Adrenal gland (tissue), 9 donors: ENCODE measurements at regions not wholly inside any gene's neighbourhood (a gene's known extent, or its start where the extent isn't known, plus 50 kb on each side); places are given as distances from the start of the nearest gene placed in this dataset.

Experiments used
- DNase-seq, 7 donors: peaks; one replicate each; pipeline ENCODE4 v3.0.0-alpha.2; 2019 to 2020
- H3K27ac ChIP-seq, 5 donors: fragments of 200-600 bp; sonication (generic) in 4 of 5; 1 replicate in 3 of 5; 2 replicates in 2 of 5; pipeline versions ENCODE4 v1.5.1 to v1.8.0; 2016 to 2020; ENCODE audit warnings: mild to moderate bottlenecking in 1 of 5
- H3K27me3 ChIP-seq: fragments of 200-600 bp; 2 replicates; pipeline ENCODE4 v1.8.0; 2021
- H3K36me3 ChIP-seq, 2 donors: fragments of 200-600 bp; replicated peaks in 1 of 2; 1 replicate in 1 of 2; 2 replicates in 1 of 2; pipeline versions ENCODE4 v1.5.1 to v1.8.0; 2018 to 2022
- H3K4me1 ChIP-seq, 2 donors: fragments of 200-600 bp; replicated peaks in 1 of 2; 1 replicate in 1 of 2; 2 replicates in 1 of 2; pipeline versions ENCODE4 v1.5.1 to v1.8.0; 2018 to 2021
- H3K4me3 ChIP-seq, 4 donors: fragments of 200-600 bp; sonication (generic) in 3 of 4; one replicate each; pipeline ENCODE4 v1.5.1; 2016 to 2018
- H3K9me3 ChIP-seq, 3 donors: fragments of 200-600 bp; sonication (generic) in 1 of 3; replicated peaks in 1 of 3; 1 replicate in 2 of 3; 2 replicates in 1 of 3; pipeline versions ENCODE4 v1.5.1 to v1.8.0; 2016 to 2021
- CTCF ChIP-seq, 6 experiments: fragments of 450-650 bp in 4 of 6; fragments of 200-600 bp in 2 of 6; sonication (generic) in 1 of 6; IDR thresholded peaks; 1 replicate in 5 of 6; 2 replicates in 1 of 6; pipeline versions ENCODE4 v1.5.1 to v1.8.0; 2016 to 2021; ENCODE audit warnings: antibody characterized with exemption in 6 of 6, mild to moderate bottlenecking in 2 of 6, moderate library complexity in 1 of 6
- POLR2A ChIP-seq, 2 donors: fragments of 450-650 bp; IDR thresholded peaks; one replicate each; pipeline ENCODE4 v1.6.1; 2017; ENCODE audit warnings: antibody characterized with exemption in 2 of 2, mild to moderate bottlenecking in 2 of 2, moderate library complexity in 1 of 2
- WGBS, 4 donors: extraction: QIAGEN DNeasy Blood & Tissue Kit in 2 of 4; methylation state at CpG; one replicate each; pipeline versions ENCODE4 v1.1.5 to v1.1.7; 2013 to 2017; 5-methylcytosine and 5-hydroxymethylcytosine counted together
- intact Hi-C, 2 donors: fragments of 100-400 bp; cut with DNase I; formaldehyde crosslinking; loops; one replicate each; pipeline versions ENCODE4 v1.14.1 to v1.15.0; 2022 to 2023
- donor health status: healthy with polysubstance abuse.
- donor health status: Bipolar disorder and iron deficiency.
- donor health status: DM: yes; HTN: yes; CAD: no.
- donor health status: DM: no; HTN: no; CAD: no.
- donor health status: DM: no; HTN: no; CAD: no.

- H3K9me3 ChIP-seq: no peaks in the 10 kb centered on the region
- H3K27ac ChIP-seq: no peak overlapping the region
- TF ChIP-seq CTCF (IDR thresholded peaks at IDR 0.05) (no peak), POLR2A (IDR thresholded peaks at IDR 0.05) (no peak)
- H3K36me3 ChIP-seq: no peaks in the 10 kb centered on the region
- no peak for DNase-seq
- intact Hi-C loops: no loop called here
- H3K4me1 ChIP-seq: no peaks in the 10 kb centered on the region
- no peak overlapping the region for H3K4me3 ChIP-seq
- WGBS, 4 donors: 65 to 85% (median 72%) methylated on average over 5 of the region's 5 CpGs
- no peaks in the 10 kb centered on the region for H3K27me3 ChIP-seq
Observed at GRCh38 chr10:130772056-130772455, 539.5 kb downstream of the TCERG1L start.

GRCh38 chr10:130772676-130773075 is 538.8 kb downstream of the TCERG1L start:
- H3K27me3 ChIP-seq: no peaks in the 10 kb centered on the region
- intact Hi-C loops: no loop called here
- H3K36me3 ChIP-seq: no peaks in the 10 kb centered on the region
- TF ChIP-seq CTCF (IDR thresholded peaks at IDR 0.05) (no peak), POLR2A (IDR thresholded peaks at IDR 0.05) (no peak)
- no peaks in the 10 kb centered on the region for H3K9me3 ChIP-seq
- DNase-seq: no peak
- no peaks in the 10 kb centered on the region for H3K4me1 ChIP-seq
- no peak overlapping the region for H3K27ac ChIP-seq
- WGBS, 4 donors: 74 to 89% (median 75%) methylated on average over 5 of the region's 5 CpGs
- H3K4me3 ChIP-seq: no peak overlapping the region

GRCh38 chr10:130773941-130774340 is 537.6 kb downstream of the TCERG1L start:
- 55 to 63% (median 59%) methylated on average over 8 of the region's 8 CpGs for WGBS, 4 donors
- Histone ChIP-seq H3K36me3 (no peaks in the 10 kb centered on the region), H3K9me3 (no peaks in the 10 kb centered on the region), H3K4me1 (no peaks in the 10 kb centered on the region), H3K27me3 (no peaks in the 10 kb centered on the region), H3K27ac (no peak overlapping the region), H3K4me3 (no peak overlapping the region)
- DNase-seq: no peak
- intact Hi-C loops: no loop called here
- TF ChIP-seq CTCF (IDR thresholded peaks at IDR 0.05) (no peak), POLR2A (IDR thresholded peaks at IDR 0.05) (no peak)

GRCh38 chr10:130774871-130775270 is 536.6 kb downstream of the TCERG1L start:
- 81 to 90% (median 86%) methylated on average over 5 to 6 of the region's 6 CpGs for WGBS, 4 donors
- no peaks in the 10 kb centered on the region for H3K4me1 ChIP-seq
- no peak overlapping the region for H3K4me3 ChIP-seq
- no peak overlapping the region for H3K27ac ChIP-seq
- no peak for DNase-seq
- intact Hi-C loops: no loop called here
- H3K36me3 ChIP-seq: no peaks in the 10 kb centered on the region
- TF ChIP-seq CTCF (IDR thresholded peaks at IDR 0.05) (no peak), POLR2A (IDR thresholded peaks at IDR 0.05) (no peak)
- no peaks in the 10 kb centered on the region for H3K9me3 ChIP-seq
- H3K27me3 ChIP-seq: no peaks in the 10 kb centered on the region
